HepG2 (cell line): ENCODE measurements at regions not wholly inside any gene's neighbourhood (a gene's known extent, or its start where the extent isn't known, plus 50 kb on each side); places are given as distances from the start of the nearest gene placed in this dataset.

Source experiments
- CBX2 ChIP-seq, 2 experiments: fragments of 200-600 bp in 1 of 2; sonication (generic); formaldehyde crosslinking in 1 of 2; IDR thresholded peaks; 2 replicates each; pipeline versions ENCODE4 v1.7.0 to v1.8.1; 2018 to 2022; ENCODE audit warnings: low read depth in 2 of 2, low read length in 1 of 2, mild to moderate bottlenecking in 1 of 2, missing genetic modification reagents in 1 of 2
- CEBPB ChIP-seq: IDR thresholded peaks from 2 replicates; pipeline ENCODE4 v1.6.1; 2011; ENCODE audit warnings: low read depth, low read length, improper control_type of control experiment, borderline replicate concordance
- HCFC1 ChIP-seq: fragments of 150-350 bp; IDR thresholded peaks from 2 replicates; pipeline ENCODE4 v1.6.1; 2014; ENCODE audit warnings: low read depth, low read length
- MAFK ChIP-seq, 2 experiments: IDR thresholded peaks in 1 of 2; conservative IDR thresholded peaks in 1 of 2; 2 replicates each; pipeline ENCODE4 v1.6.1; 2011; ENCODE audit warnings: improper control_type of control experiment in 2 of 2, low read length in 2 of 2
- NR2F6 ChIP-seq, 2 experiments: IDR thresholded peaks; 2 replicates each; pipeline ENCODE4 v1.6.1; 2016; ENCODE audit warnings: antibody characterized with exemption in 1 of 2, mild to moderate bottlenecking in 1 of 2
- SOX6 ChIP-seq, 2 experiments: fragments of 450-650 bp in 1 of 2; sonication (generic) in 1 of 2; formaldehyde crosslinking in 1 of 2; IDR thresholded peaks; 2 replicates each; pipeline versions ENCODE4 v1.4.0 to v1.6.1; 2017 to 2020; ENCODE audit warnings: antibody characterized with exemption in 1 of 2, mild to moderate bottlenecking in 1 of 2, missing genetic modification reagents in 1 of 2
- ZBTB44 ChIP-seq: sonication (generic); formaldehyde crosslinking; IDR thresholded peaks from 2 replicates; pipeline ENCODE4 v1.4.0; 2020; ENCODE audit warnings: missing genetic modification reagents

GRCh38 chr5:36360307-36360706 lies 58.6 kb upstream of the RANBP3L start:
- TF ChIP-seq CBX2 (IDR thresholded peaks at IDR 0.05; ENCODE audit: low read depth, low read length) (no peak), CBX2 (CRISPR knock-in tag; IDR thresholded peaks at IDR 0.05; ENCODE audit: low read depth) (no peak), CEBPB (no peak), HCFC1 (no peak), ZBTB44 (no peak), SOX6 (IDR thresholded peaks at IDR 0.05) (no peak), SOX6 (CRISPR knock-in tag; IDR thresholded peaks at IDR 0.05) (no peak), NR2F6 (IDR thresholded peaks at IDR 0.05) (no peak), NR2F6 (CRISPR knock-in tag; IDR thresholded peaks at IDR 0.05) (no peak), MAFK (conservative IDR thresholded peaks at IDR 0.05 in 1 of 2, IDR thresholded peaks at IDR 0.05 in 1 of 2; ENCODE audit: low read length in 2 of 2) (peak; percentile 72 to 75)
